ENCODE measurements at regions not wholly inside any gene's neighbourhood (a gene's known extent, or its start where the extent isn't known, plus 50 kb on each side); places are given as distances from the start of the nearest gene placed in this dataset.

- Histone ChIP-seq H3K36me3 (ENCODE audit: insufficient read depth, low read length) (no peaks in the 10 kb centered on the region), H3K4me2 (ENCODE audit: insufficient read depth, low read length) (no peak overlapping the region), H3K4me1 (ENCODE audit: insufficient read depth, low read length) (no peaks in the 10 kb centered on the region), H2AFZ (ENCODE audit: low read length) (peak overlapping the region; percentile 31), H3K9me3 (ENCODE audit: low read depth, low read length) (no peaks in the 10 kb centered on the region), H3K27ac (ENCODE audit: low read depth, low read length) (no peak overlapping the region), H3K79me2 (ENCODE audit: insufficient read depth, low read length) (no peaks in the 10 kb centered on the region), H3K4me3 (ENCODE audit: insufficient read depth, low read length) (no peak overlapping the region), H4K20me1 (ENCODE audit: insufficient read depth, low read length) (no peaks in the 10 kb centered on the region), H3K27me3 (ENCODE audit: insufficient read depth, low read length) (no peaks in the 10 kb centered on the region)
- no peak for DNase-seq (ENCODE audit: insufficient read length, low spot score, missing footprints)
- TF ChIP-seq, protein P1, sequence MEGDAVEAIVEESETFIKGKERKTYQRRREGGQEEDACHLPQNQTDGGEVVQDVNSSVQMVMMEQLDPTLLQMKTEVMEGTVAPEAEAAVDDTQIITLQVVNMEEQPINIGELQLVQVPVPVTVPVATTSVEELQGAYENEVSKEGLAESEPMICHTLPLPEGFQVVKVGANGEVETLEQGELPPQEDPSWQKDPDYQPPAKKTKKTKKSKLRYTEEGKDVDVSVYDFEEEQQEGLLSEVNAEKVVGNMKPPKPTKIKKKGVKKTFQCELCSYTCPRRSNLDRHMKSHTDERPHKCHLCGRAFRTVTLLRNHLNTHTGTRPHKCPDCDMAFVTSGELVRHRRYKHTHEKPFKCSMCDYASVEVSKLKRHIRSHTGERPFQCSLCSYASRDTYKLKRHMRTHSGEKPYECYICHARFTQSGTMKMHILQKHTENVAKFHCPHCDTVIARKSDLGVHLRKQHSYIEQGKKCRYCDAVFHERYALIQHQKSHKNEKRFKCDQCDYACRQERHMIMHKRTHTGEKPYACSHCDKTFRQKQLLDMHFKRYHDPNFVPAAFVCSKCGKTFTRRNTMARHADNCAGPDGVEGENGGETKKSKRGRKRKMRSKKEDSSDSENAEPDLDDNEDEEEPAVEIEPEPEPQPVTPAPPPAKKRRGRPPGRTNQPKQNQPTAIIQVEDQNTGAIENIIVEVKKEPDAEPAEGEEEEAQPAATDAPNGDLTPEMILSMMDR (IDR thresholded peaks at IDR 0.05; ENCODE audit: extremely low read depth, low read depth, low read length), result peak; percentile 24
These were observed 464.5 kb downstream of the KCNT2 start for GRCh38 chr1:196143602-196144342.

DNA sequence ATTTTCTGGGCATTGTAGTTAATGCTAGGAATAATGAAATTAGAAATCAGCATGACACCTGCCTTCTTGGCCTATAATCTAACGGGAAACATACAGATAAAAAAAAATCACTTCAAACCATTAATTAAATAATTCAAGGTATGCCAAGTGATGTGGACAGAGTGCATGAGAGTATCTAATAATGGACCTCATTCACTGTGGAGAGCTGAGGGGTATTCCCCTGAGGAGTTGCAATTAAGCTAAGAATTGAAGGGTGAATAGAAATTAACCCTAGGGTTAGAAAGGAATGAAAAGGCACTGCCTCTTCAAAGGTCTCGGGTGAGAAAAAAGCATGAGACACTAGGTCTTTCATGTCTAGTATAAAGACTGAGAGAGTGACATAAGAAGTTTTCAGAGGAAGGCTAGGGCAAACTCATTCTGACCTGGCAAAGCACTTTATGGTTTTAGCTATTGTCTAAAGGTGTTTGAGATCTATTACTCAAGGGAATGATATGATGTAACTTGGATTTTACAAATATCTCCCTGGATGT, 466.1 kb downstream of the KCNT2 start:
- no peak overlapping the region for H3K27ac ChIP-seq (ENCODE audit: low read depth, low read length)
- no peaks in the 10 kb centered on the region for H3K36me3 ChIP-seq (ENCODE audit: insufficient read depth, low read length)
- no peaks in the 10 kb centered on the region for H3K27me3 ChIP-seq (ENCODE audit: insufficient read depth, low read length)
- no peaks in the 10 kb centered on the region for H3K9me3 ChIP-seq (ENCODE audit: low read depth, low read length)
- H4K20me1 ChIP-seq (ENCODE audit: insufficient read depth, low read length), result no peaks in the 10 kb centered on the region
- no peaks in the 10 kb centered on the region for H3K4me1 ChIP-seq (ENCODE audit: insufficient read depth, low read length)
- H3K4me3 ChIP-seq (ENCODE audit: insufficient read depth, low read length), result no peak overlapping the region
- H3K4me2 ChIP-seq (ENCODE audit: insufficient read depth, low read length), result no peak overlapping the region
- H3K79me2 ChIP-seq (ENCODE audit: insufficient read depth, low read length), result no peaks in the 10 kb centered on the region
- TF ChIP-seq, protein P1 (IDR thresholded peaks at IDR 0.05; ENCODE audit: extremely low read depth, low read depth, low read length), result no peak
- H2AFZ ChIP-seq (ENCODE audit: low read length), result no peak overlapping the region
- no peak for DNase-seq (ENCODE audit: insufficient read length, low spot score, missing footprints)

DNA sequence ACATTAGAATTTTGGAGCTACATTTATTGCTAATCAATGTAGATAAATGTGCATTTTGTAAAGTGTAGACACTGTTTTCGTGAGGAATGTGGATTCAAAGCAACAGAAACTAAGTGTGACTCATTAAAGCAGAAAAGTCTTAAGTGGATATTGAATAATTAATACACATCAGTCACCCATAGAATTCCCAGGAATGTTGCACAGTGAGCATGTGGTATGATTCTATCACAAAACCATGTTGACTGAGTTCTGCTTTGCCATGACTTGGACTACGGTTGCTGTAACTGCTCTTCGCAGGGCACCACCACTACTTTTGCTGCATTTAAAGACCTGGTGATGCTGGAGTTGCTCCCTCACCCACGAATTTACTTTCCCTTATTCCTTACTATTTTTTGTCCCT, 471.8 kb downstream of the KCNT2 start:
- TF ChIP-seq, protein P1 (IDR thresholded peaks at IDR 0.05; ENCODE audit: extremely low read depth, low read depth, low read length), result no peak
- no peaks in the 10 kb centered on the region for H3K27me3 ChIP-seq (ENCODE audit: insufficient read depth, low read length)
- H3K4me2 ChIP-seq (ENCODE audit: insufficient read depth, low read length), result no peak overlapping the region
- no peak overlapping the region for H3K27ac ChIP-seq (ENCODE audit: low read depth, low read length)
- H3K4me3 ChIP-seq (ENCODE audit: insufficient read depth, low read length), result no peak overlapping the region
- H3K79me2 ChIP-seq (ENCODE audit: insufficient read depth, low read length), result no peaks in the 10 kb centered on the region
- no peaks in the 10 kb centered on the region for H3K4me1 ChIP-seq (ENCODE audit: insufficient read depth, low read length)
- no peaks in the 10 kb centered on the region for H3K9me3 ChIP-seq (ENCODE audit: low read depth, low read length)
- H3K36me3 ChIP-seq (ENCODE audit: insufficient read depth, low read length), result no peaks in the 10 kb centered on the region
- no peak for DNase-seq (ENCODE audit: insufficient read length, low spot score, missing footprints)
- H4K20me1 ChIP-seq (ENCODE audit: insufficient read depth, low read length), result no peaks in the 10 kb centered on the region
- H2AFZ ChIP-seq (ENCODE audit: low read length), result no peak overlapping the region

DNA sequence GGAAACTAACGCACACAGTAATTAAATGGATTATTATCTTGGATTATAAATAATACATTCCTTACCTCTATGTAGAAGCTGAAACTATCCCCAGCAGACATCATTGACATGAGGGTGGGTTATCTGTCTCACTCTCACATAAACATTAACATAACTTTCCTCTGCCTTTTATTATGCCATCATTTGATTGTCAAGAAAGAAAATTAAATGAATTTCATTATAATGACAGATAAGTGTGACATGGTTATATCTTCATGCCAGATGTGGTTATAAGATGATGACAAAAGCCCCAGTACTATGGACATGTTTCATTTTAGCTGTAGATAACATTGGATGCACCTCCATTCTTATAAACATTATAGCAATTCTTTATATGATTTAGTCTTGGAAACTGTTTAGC, 476.5 kb downstream of the KCNT2 start:
- no peaks in the 10 kb centered on the region for H3K9me3 ChIP-seq (ENCODE audit: low read depth, low read length)
- H3K36me3 ChIP-seq (ENCODE audit: insufficient read depth, low read length), result no peaks in the 10 kb centered on the region
- H4K20me1 ChIP-seq (ENCODE audit: insufficient read depth, low read length), result no peaks in the 10 kb centered on the region
- TF ChIP-seq, protein P1 (IDR thresholded peaks at IDR 0.05; ENCODE audit: extremely low read depth, low read depth, low read length), result no peak
- H3K4me2 ChIP-seq (ENCODE audit: insufficient read depth, low read length), result no peak overlapping the region
- H2AFZ ChIP-seq (ENCODE audit: low read length), result no peak overlapping the region
- no peaks in the 10 kb centered on the region for H3K79me2 ChIP-seq (ENCODE audit: insufficient read depth, low read length)
- no peak overlapping the region for H3K4me3 ChIP-seq (ENCODE audit: insufficient read depth, low read length)
- no peak overlapping the region for H3K27ac ChIP-seq (ENCODE audit: low read depth, low read length)
- DNase-seq (ENCODE audit: insufficient read length, low spot score, missing footprints), result no peak
- H3K4me1 ChIP-seq (ENCODE audit: insufficient read depth, low read length), result no peaks in the 10 kb centered on the region
- H3K27me3 ChIP-seq (ENCODE audit: insufficient read depth, low read length), result no peaks in the 10 kb centered on the region

Data from osteoblast (primary cell).